Endothelial cell of umbilical vein (primary cell): ENCODE measurements at regions not wholly inside any gene's neighbourhood (a gene's known extent, or its start where the extent isn't known, plus 50 kb on each side); places are given as distances from the start of the nearest gene placed in this dataset.

Source experiments
- BruUV-seq: library from RNA; stranded (reverse); fragments of 400-500 nt; replicated peaks from 2 replicates; lab custom pipeline; 2021; lab: Mats Ljungman, UMichigan
- CTCF ChIA-PET: fragments of 300-600, 350-600 bp; sonication (Branson Sonifier 250); formaldehyde crosslinking; loops from one replicate; lab custom pipeline; 2021; ENCODE audit warnings: antibody characterized with exemption, inconsistent platforms; lab: Charles Lee
- POLR2A ChIA-PET: fragments of 300-600, 350-600 bp; sonication (Branson Sonifier 250); formaldehyde crosslinking; loops from one replicate; lab custom pipeline; 2021; ENCODE audit warnings: antibody characterized with exemption, inconsistent platforms; lab: Charles Lee
- DNase-seq: peaks from one replicate; pipeline ENCODE4 v3.0.0-alpha.2; 2011; ENCODE audit warnings: low read depth, low spot score
- FAIRE-seq: peaks from 2 replicates; lab custom pipeline; 2011; peaks lifted over from hg19 to GRCh38; lab: Jason Lieb, UNC
- H2AFZ ChIP-seq: 2 replicates; pipeline ENCODE4 v1.6.0; 2012; ENCODE audit warnings: low read depth, low read length, control low read depth, inconsistent platforms
- H3K27ac ChIP-seq: 2 replicates; pipeline ENCODE4 v1.5.1; 2011; ENCODE audit warnings: low read depth, mild to moderate bottlenecking, control low read depth, low read length, moderate library complexity; ENCODE audit not compliant: insufficient read depth
- H3K27me3 ChIP-seq, 2 experiments: 2 replicates each; pipeline versions ENCODE4 v1.6.0 to v1.6.1; 2011; ENCODE audit warnings: low read length in 2 of 2, mixed read lengths in 1 of 2; ENCODE audit not compliant: control insufficient read depth in 2 of 2, insufficient read depth in 2 of 2
- H3K36me3 ChIP-seq, 2 experiments: 2 replicates in 1 of 2; 3 replicates in 1 of 2; pipeline ENCODE4 v1.5.1; 2011; ENCODE audit warnings: low read length in 2 of 2, mild to moderate bottlenecking in 1 of 2, moderate library complexity in 1 of 2; ENCODE audit not compliant: control insufficient read depth in 2 of 2, insufficient read depth in 2 of 2; ENCODE audit errors: extremely low read depth in 1 of 2
- H3K4me1 ChIP-seq: 3 replicates; pipeline ENCODE4 v1.5.1; 2011; ENCODE audit warnings: mild to moderate bottlenecking, low read length; ENCODE audit not compliant: control insufficient read depth, insufficient read depth; ENCODE audit errors: extremely low read depth
- H3K4me2 ChIP-seq: 2 replicates; pipeline ENCODE4 v1.6.1; 2011; ENCODE audit warnings: low read length, control low read depth, mixed read lengths; ENCODE audit not compliant: insufficient read depth
- H3K4me3 ChIP-seq, 3 experiments: fragments of 200-600 bp in 1 of 3; sonication (generic), shearing (Covaris generic) in 1 of 3; replicated peaks in 1 of 3; 2 replicates each; pipeline ENCODE4 v1.5.1; 2011 to 2016; ENCODE audit warnings: control low read depth in 3 of 3, low read length in 3 of 3, mild to moderate bottlenecking in 2 of 3, inconsistent platforms in 1 of 3, low read depth in 1 of 3, moderate library complexity in 1 of 3; ENCODE audit not compliant: insufficient read depth in 1 of 3
- H3K79me2 ChIP-seq: 2 replicates; pipeline ENCODE4 v1.6.0; 2012; ENCODE audit warnings: low read length, inconsistent platforms; ENCODE audit not compliant: control insufficient read depth, insufficient read depth
- H3K9ac ChIP-seq: replicated peaks from 2 replicates; pipeline ENCODE3; 2011; ENCODE audit warnings: low read length, control low read depth; ENCODE audit not compliant: insufficient read depth; ENCODE audit errors: extremely low read depth
- H3K9me1 ChIP-seq: replicated peaks from 3 replicates; pipeline ENCODE4 v1.6.0; 2011; ENCODE audit warnings: mild to moderate bottlenecking, low read length; ENCODE audit not compliant: control insufficient read depth, insufficient read depth; ENCODE audit errors: extremely low read depth
- H3K9me3 ChIP-seq: replicated peaks from 2 replicates; pipeline ENCODE4 v1.5.1; 2012; ENCODE audit warnings: low read length, inconsistent platforms; ENCODE audit not compliant: control insufficient read depth, insufficient read depth
- H4K20me1 ChIP-seq: replicated peaks from 2 replicates; pipeline ENCODE3; 2011; ENCODE audit warnings: mild to moderate bottlenecking, low read length; ENCODE audit not compliant: control insufficient read depth, insufficient read depth; ENCODE audit errors: extremely low read depth
- FOS ChIP-seq: IDR thresholded peaks from 2 replicates; pipeline ENCODE4 v1.6.1; 2011; ENCODE audit warnings: mild to moderate bottlenecking, low read length, moderate library complexity, borderline replicate concordance; ENCODE audit not compliant: insufficient read depth
- GATA2 ChIP-seq: IDR thresholded peaks from 2 replicates; pipeline ENCODE4 v1.7.0; 2011; ENCODE audit warnings: low read depth, mild to moderate bottlenecking, moderate library complexity, mixed read lengths, low read length; ENCODE audit not compliant: insufficient read length, insufficient read depth
- MYC ChIP-seq: IDR thresholded peaks from one replicate; pipeline ENCODE4 v1.6.1; 2011; ENCODE audit warnings: mild to moderate bottlenecking, low read depth, low read length
- dilution Hi-C: fragments of 300-500 bp; cut with MboI; formaldehyde crosslinking; loops from one replicate; pipeline ENCODE4 v1.15.0; 2019; ENCODE audit warnings: low sequenced_read_pairs; ENCODE audit not compliant: extremely low pct_ligation_motif_present
- intact Hi-C: fragments of 100-400 bp; cut with micrococcal nuclease; formaldehyde crosslinking; loops from one replicate; pipeline ENCODE4 v1.10.0; 2022

DNA sequence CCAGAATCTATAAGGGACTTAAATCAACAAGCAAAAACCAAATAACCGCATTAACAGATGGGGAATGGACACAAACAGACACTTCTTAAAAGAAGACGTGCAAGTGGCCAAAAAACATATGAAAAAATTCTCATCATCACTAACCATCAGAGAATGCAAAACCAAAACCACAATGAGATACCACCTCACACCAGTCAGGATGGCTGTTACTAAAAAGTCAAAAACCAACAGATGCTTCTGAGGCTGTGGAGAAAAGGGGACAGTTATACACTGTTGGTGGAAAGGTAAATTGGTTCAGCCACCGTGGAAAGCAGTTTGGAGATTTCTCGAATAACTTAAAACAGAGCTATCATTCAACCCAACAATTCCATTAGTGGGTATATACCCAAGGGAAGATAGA, 124.9 kb upstream of the OLIG2 start:
- H3K4me2 ChIP-seq = no peak overlapping the region
- H3K79me2 ChIP-seq = no peaks in the 10 kb centered on the region
- BruUV-seq = no TSS peak
- CTCF ChIA-PET = no interaction called here
- H3K9ac ChIP-seq = no peak overlapping the region
- H4K20me1 ChIP-seq = no peaks in the 10 kb centered on the region
- H3K27ac ChIP-seq = no peak overlapping the region
- TF ChIP-seq FOS (no peak), MYC (no peak)
- H3K9me1 ChIP-seq = no peaks in the 10 kb centered on the region
- H2AFZ ChIP-seq = no peak overlapping the region
- H3K36me3 ChIP-seq = no peaks in the 10 kb centered on the region
- dilution Hi-C loops = no loop called here
- H3K4me3 ChIP-seq = no peak overlapping the region
- DNase-seq = no peak
- no peaks in the 10 kb centered on the region for H3K9me3 ChIP-seq
- POLR2A ChIA-PET = no interaction called here
- intact Hi-C loops = no loop called here
- peaks cover 2 to 6% of the 10 kb centered on the region in 2 experiments for H3K27me3 ChIP-seq
- FAIRE-seq = no peak
- H3K4me1 ChIP-seq = no peaks in the 10 kb centered on the region

- Histone ChIP-seq H3K27ac (no peak overlapping the region), H4K20me1 (no peaks in the 10 kb centered on the region), H3K4me3 (no peak overlapping the region), H3K9ac (no peak overlapping the region), H3K4me1 (no peaks in the 10 kb centered on the region), H3K27me3 (peaks cover 11 to 18% of the 10 kb centered on the region in 2 experiments), H3K79me2 (no peaks in the 10 kb centered on the region), H3K9me3 (no peaks in the 10 kb centered on the region), H3K4me2 (no peak overlapping the region), H3K36me3 (no peaks in the 10 kb centered on the region), H3K9me1 (no peaks in the 10 kb centered on the region), H2AFZ (no peak overlapping the region)
- ChIA-PET CTCF (interaction anchor here (2.4 kb wide), 1 partner anchor 33 kb away, joined by 7 read pairs; no protein-coding TSS in a partner anchor), POLR2A (no interaction called here)
- dilution Hi-C loops = no loop called here
- BruUV-seq = no TSS peak
- TF ChIP-seq GATA2 = no peak
- DNase-seq = no peak
- intact Hi-C loops = no loop called here
- FAIRE-seq = no peak
Observed at GRCh38 chr21:32907521-32907920, 118.2 kb upstream of the OLIG2 start.
